ENCODE measurements at regions not wholly inside any gene's neighbourhood (a gene's known extent, or its start where the extent isn't known, plus 50 kb on each side); places are given as distances from the start of the nearest gene placed in this dataset.

DNA sequence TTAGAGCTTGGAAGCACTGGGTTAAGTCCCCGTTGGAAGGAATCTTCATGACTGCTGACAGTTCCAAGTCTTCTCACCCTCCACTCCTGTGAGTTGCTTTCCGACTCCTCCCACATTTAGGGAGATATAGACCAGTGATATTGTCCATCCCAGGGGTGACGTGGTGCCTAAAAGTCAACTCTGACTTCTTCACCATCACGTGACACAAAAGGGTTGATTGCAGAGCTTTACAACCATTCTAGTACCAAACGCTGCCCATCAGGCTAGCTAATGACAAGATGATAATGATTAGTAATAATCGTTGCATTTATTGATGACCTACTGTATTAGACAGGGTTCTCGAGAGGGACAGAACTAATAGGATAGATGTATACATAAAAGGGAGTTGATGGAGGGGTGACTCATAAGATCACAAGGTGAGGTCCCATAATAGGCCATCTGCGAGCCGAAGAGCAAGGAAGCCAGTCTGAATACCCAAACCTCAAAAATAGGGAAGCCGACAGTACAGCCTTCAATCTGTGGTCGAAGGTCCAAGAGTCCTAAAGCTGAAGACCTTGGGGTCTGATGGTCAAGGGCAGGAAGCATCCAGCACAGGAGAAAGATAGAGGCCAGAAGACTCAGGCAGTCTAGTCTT, 85.3 kb upstream of the CARD11 start:
- no peaks in the 10 kb centered on the region for H3K9me3 Mint-ChIP-seq (ENCODE audit: low read depth)
- no peaks in the 10 kb centered on the region for H3K27me3 Mint-ChIP-seq
- H3K4me1 Mint-ChIP-seq (ENCODE audit: low read depth) = no peaks in the 10 kb centered on the region
- H3K27ac Mint-ChIP-seq = no peak overlapping the region
- H3K4me3 Mint-ChIP-seq (ENCODE audit: low read depth) = no peak overlapping the region
- DNase-seq (ENCODE audit: low spot score, unreplicated experiment) = no peak
- no peaks in the 10 kb centered on the region for H3K36me3 Mint-ChIP-seq (ENCODE audit: insufficient read depth)
- TF ChIP-seq, protein P1, sequence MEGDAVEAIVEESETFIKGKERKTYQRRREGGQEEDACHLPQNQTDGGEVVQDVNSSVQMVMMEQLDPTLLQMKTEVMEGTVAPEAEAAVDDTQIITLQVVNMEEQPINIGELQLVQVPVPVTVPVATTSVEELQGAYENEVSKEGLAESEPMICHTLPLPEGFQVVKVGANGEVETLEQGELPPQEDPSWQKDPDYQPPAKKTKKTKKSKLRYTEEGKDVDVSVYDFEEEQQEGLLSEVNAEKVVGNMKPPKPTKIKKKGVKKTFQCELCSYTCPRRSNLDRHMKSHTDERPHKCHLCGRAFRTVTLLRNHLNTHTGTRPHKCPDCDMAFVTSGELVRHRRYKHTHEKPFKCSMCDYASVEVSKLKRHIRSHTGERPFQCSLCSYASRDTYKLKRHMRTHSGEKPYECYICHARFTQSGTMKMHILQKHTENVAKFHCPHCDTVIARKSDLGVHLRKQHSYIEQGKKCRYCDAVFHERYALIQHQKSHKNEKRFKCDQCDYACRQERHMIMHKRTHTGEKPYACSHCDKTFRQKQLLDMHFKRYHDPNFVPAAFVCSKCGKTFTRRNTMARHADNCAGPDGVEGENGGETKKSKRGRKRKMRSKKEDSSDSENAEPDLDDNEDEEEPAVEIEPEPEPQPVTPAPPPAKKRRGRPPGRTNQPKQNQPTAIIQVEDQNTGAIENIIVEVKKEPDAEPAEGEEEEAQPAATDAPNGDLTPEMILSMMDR (IDR thresholded peaks at IDR 0.05; ENCODE audit: unreplicated experiment) = no peak

DNA sequence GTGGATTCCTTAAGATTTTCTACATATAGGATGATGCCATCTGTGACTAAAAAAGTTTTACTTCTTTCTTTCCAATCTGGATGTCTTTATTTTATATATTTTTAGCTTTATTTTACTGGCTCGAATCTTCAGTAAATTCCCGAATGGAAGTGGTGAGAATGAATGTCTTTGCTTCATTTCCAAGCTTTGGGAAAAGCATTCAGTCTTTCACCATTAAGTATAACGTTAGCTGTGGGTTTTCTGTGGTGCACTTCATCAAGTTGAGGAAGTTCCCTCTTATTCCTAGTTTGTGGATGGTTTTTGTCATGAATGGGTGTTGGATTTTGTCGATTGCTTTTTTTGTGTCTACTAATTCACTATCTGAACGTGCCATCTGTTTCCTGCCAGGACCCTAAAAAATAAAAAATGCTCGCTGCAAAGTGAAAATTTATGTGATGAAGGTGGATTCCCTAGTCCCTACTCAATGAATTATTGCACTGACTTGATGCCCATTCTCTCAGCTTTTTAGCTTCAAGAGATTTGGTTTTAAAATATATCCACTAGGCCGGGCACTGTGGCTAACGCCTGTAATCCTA, 90.2 kb upstream of the CARD11 start:
- DNase-seq (ENCODE audit: low spot score, unreplicated experiment) = no peak
- H3K4me3 Mint-ChIP-seq (ENCODE audit: low read depth) = no peak overlapping the region

DNA sequence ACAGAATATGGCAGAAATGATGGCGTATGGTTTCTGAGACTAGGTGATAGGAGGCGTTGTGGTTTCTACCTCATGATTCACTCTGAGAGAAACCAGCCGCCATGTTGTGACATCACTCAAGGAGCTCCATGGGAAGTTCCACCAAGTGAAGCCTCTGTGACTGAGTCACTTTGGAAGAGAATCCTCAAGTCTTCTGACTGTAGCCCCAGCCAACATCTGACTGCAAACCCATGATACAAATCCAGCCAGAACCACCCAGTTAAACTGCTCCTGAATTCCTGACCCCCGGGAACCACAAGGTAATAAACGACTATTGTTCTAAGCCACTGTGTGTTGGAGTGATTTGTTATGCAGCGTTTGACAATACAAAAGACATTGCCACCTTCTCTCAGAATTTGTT, 91.1 kb upstream of the CARD11 start:
- Mint-ChIP-seq H3K4me3 (ENCODE audit: low read depth) (no peak overlapping the region), H3K27ac (no peak overlapping the region), H3K36me3 (ENCODE audit: insufficient read depth) (no peaks in the 10 kb centered on the region), H3K27me3 (no peaks in the 10 kb centered on the region), H3K9me3 (ENCODE audit: low read depth) (no peaks in the 10 kb centered on the region), H3K4me1 (ENCODE audit: low read depth) (peaks cover 5% of the 10 kb centered on the region)
- TF ChIP-seq, protein P1 (IDR thresholded peaks at IDR 0.05; ENCODE audit: unreplicated experiment) = no peak
- no peak for DNase-seq (ENCODE audit: low spot score, unreplicated experiment)

More for the DNA sequence above, 90.2 kb upstream of the CARD11 start:
- H3K27ac Mint-ChIP-seq = no peak overlapping the region
- H3K4me1 Mint-ChIP-seq (ENCODE audit: low read depth) = peaks cover 5% of the 10 kb centered on the region
- H3K9me3 Mint-ChIP-seq (ENCODE audit: low read depth) = no peaks in the 10 kb centered on the region
- H3K27me3 Mint-ChIP-seq = no peaks in the 10 kb centered on the region
- TF ChIP-seq, protein P1 (IDR thresholded peaks at IDR 0.05; ENCODE audit: unreplicated experiment) = no peak
- H3K36me3 Mint-ChIP-seq (ENCODE audit: insufficient read depth) = no peaks in the 10 kb centered on the region

DNA sequence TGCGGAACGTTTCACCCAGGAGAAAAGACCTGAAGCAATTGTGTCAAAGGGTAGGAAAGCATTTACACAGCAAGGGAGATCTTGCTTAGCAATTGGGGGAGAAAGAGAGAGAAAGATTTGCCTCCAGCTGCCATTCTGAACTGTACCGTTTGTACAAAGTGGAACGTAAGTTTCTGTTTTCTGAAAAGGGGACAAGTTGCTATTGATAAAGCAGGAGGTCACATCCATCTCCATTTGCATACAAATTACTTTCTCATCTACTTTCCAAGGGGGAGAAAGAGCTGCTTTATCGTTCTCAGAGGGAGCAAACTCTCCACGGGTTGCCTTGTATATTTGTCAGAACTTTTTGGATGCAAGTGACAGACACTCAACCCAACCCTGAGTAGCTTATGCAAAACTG, 92.0 kb upstream of the CARD11 start:
- no peaks in the 10 kb centered on the region for H3K36me3 Mint-ChIP-seq (ENCODE audit: insufficient read depth)
- no peak overlapping the region for H3K4me3 Mint-ChIP-seq (ENCODE audit: low read depth)
- H3K27me3 Mint-ChIP-seq = no peaks in the 10 kb centered on the region
- TF ChIP-seq, protein P1 (IDR thresholded peaks at IDR 0.05; ENCODE audit: unreplicated experiment) = no peak
- H3K27ac Mint-ChIP-seq = no peak overlapping the region
- peaks cover 5% of the 10 kb centered on the region for H3K4me1 Mint-ChIP-seq (ENCODE audit: low read depth)
- DNase-seq (ENCODE audit: low spot score, unreplicated experiment) = no peak
- no peaks in the 10 kb centered on the region for H3K9me3 Mint-ChIP-seq (ENCODE audit: low read depth)

DNA sequence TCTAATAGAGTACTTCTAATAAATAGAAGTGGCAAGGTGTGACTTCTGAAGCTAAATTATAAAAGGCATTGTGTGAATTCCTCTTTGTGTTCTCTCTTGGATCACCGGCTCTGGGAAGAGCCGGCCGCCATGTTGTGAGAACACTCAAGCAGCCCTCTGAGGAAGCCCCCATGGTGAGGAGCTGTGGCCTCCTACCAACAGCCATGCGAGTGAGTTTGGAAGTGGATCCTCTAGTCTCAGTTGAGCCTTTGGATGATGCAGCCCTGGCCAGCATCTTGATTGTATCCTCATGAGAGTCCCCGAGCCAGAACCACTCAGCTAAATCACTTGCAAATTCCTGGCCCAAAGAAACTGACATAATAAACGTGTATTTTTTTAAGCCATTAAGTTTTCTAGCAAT, 94.5 kb upstream of the CARD11 start:
- peaks cover 8% of the 10 kb centered on the region for H3K4me1 Mint-ChIP-seq (ENCODE audit: low read depth)
- H3K27me3 Mint-ChIP-seq = no peaks in the 10 kb centered on the region
- DNase-seq (ENCODE audit: low spot score, unreplicated experiment) = no peak
- no peak overlapping the region for H3K4me3 Mint-ChIP-seq (ENCODE audit: low read depth)
- no peaks in the 10 kb centered on the region for H3K36me3 Mint-ChIP-seq (ENCODE audit: insufficient read depth)
- H3K27ac Mint-ChIP-seq = no peak overlapping the region
- H3K9me3 Mint-ChIP-seq (ENCODE audit: low read depth) = no peaks in the 10 kb centered on the region
- TF ChIP-seq, protein P1 (IDR thresholded peaks at IDR 0.05; ENCODE audit: unreplicated experiment) = no peak
